ENCODE measurements at regions not wholly inside any gene's neighbourhood (a gene's known extent, or its start where the extent isn't known, plus 50 kb on each side); places are given as distances from the start of the nearest gene placed in this dataset.

DNA sequence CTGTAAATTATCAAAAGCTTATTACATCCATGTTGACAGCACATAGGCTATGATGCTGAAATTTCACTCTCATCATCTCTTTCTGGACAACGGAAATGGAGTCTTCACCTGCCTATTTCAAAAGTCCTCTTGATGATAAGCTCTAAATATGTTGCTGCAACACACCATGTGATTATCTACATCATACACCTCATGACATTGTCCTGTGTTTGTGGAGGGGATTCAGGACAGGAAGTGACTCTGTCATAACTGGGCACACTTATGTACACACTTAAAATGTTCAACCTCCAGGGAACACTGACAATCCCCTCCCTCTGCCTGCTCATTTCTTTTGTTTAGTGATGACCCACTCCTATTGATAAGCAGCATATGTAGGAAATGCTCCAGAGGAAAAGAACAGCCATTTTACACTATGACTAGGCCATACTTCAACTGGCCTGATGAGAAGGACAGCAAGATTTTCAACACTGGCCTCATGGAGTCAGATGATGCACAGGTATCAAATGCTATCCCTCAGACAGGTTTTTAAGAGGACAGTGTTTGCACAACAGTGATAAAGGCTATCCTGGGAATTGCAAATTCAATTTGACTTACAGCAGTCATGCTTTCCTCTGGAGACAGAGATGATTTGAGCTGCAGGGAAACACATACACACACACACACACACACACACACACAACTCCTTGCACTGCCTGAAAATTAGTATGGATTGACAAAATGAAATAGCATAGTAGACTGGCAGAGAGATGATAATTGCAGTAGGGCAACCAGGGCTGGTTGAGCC lies 163.3 kb upstream of the RASGEF1B start:
- Histone ChIP-seq H3K23ac (ENCODE audit: insufficient read length) (no peak overlapping the region), H2AK5ac (ENCODE audit: low read depth, low read length) (no peak overlapping the region), H3K27me3 (replicated peaks in 1 of 4; ENCODE audit: control insufficient read depth in 3 of 4, extremely low read depth in 1 of 4, insufficient read depth in 3 of 4, low read length in 3 of 4) (no peaks in the 10 kb centered on the region; a peak in 1 of 7 replicates), H3K9me3 (ENCODE audit: insufficient read depth in 2 of 2, low read depth in 1 of 2, low read length in 1 of 2) (no peaks in the 10 kb centered on the region), H4K91ac (replicated peaks; ENCODE audit: insufficient read length, low read length) (no peak overlapping the region), H3K9ac (replicated peaks in 1 of 4; ENCODE audit: extremely low read depth in 1 of 4, low read depth in 3 of 4, low read length in 3 of 4) (no peak overlapping the region), H2AFZ (ENCODE audit: low read length) (no peak overlapping the region), H3K79me2 (ENCODE audit: control insufficient read depth in 1 of 2, insufficient read depth in 2 of 2, low read length in 2 of 2) (no peaks in the 10 kb centered on the region), H2BK12ac (ENCODE audit: low read depth, low read length) (no peak overlapping the region), H3K36me3 (ENCODE audit: control insufficient read depth in 2 of 4, insufficient read depth in 4 of 4, low read length in 3 of 4) (no peaks in the 10 kb centered on the region), H2BK5ac (ENCODE audit: low read depth, low read length) (no peak overlapping the region), H3K14ac (ENCODE audit: insufficient read length) (no peak overlapping the region), H2BK20ac (ENCODE audit: low read length) (no peak overlapping the region), H3K4ac (replicated peaks; ENCODE audit: insufficient read length, low read depth, low read length) (no peak overlapping the region), H3K4me2 (ENCODE audit: insufficient read depth in 1 of 2, low read depth in 2 of 2, low read length in 2 of 2) (no peak overlapping the region), H3K27ac (ENCODE audit: low read depth, low read length) (no peak overlapping the region), H2BK120ac (replicated peaks; ENCODE audit: low read depth, low read length) (no peak overlapping the region), H3K18ac (ENCODE audit: extremely low read depth, low read length) (no peak overlapping the region), H3K4me1 (replicated peaks in 1 of 4; ENCODE audit: control insufficient read depth in 3 of 4, insufficient read depth in 4 of 4, low read length in 3 of 4) (peaks cover 0 to 4% (median 0%) of the 10 kb centered on the region in 4 experiments; a peak in 1 of 7 replicates), H3K23me2 (ENCODE audit: low read depth, low read length) (no peaks in the 10 kb centered on the region), H4K5ac (ENCODE audit: insufficient read length, low read depth, low read length) (no peak overlapping the region), H3K56ac (replicated peaks; ENCODE audit: insufficient read length, low read depth, low read length) (no peak overlapping the region), H2BK15ac (ENCODE audit: low read length) (no peak overlapping the region), H3K79me1 (ENCODE audit: low read depth, low read length) (no peaks in the 10 kb centered on the region), H4K20me1 (replicated peaks in 1 of 2; ENCODE audit: control insufficient read depth in 1 of 2, insufficient read depth in 2 of 2, low read length in 2 of 2) (no peaks in the 10 kb centered on the region), H3K4me3 (ENCODE audit: extremely low read depth in 1 of 4, insufficient read depth in 2 of 4, low read depth in 3 of 4, low read length in 4 of 4) (no peak overlapping the region), H4K8ac (ENCODE audit: extremely low read depth, insufficient read depth, low read length) (no peak overlapping the region)
- 100% methylated on average over 1 of the region's 1 CpG; no CpG with 5 or more reads in 1 of the 2 experiments for WGBS, 2 experiments (ENCODE audit: extremely low coverage in 1 of 2, insufficient coverage in 1 of 2, insufficient read length in 1 of 2, insufficient replicate concordance in 2 of 2, low coverage in 1 of 2, low lambda C conversion rate in 2 of 2, missing lambda C conversion rate in 1 of 2)
- DNase-seq (ENCODE audit: low read depth in 1 of 2, low spot score in 2 of 2) (no peak), FAIRE-seq (no peak)
- POLR2A ChIA-PET (ENCODE audit: partially characterized antibody): no interaction called here
- no peak for TF ChIP-seq CBX5 (IDR thresholded peaks at IDR 0.05; ENCODE audit: low read depth, low read length)
- TF ChIP-seq RBBP5 (IDR thresholded peaks at IDR 0.05; ENCODE audit: borderline replicate concordance, low read depth, low read length): no peak
- TF ChIP-seq POLR2AphosphoS5 (IDR thresholded peaks at IDR 0.05; ENCODE audit: low read depth, low read length): no peak
- TF ChIP-seq BACH1 (IDR thresholded peaks at IDR 0.05; ENCODE audit: low read length): no peak
- TF ChIP-seq MAFK (IDR thresholded peaks at IDR 0.05; ENCODE audit: low read depth, low read length): no peak
- CTCF ChIA-PET (ENCODE audit: partially characterized antibody): interaction anchor here (1.9 kb wide), 1 partner anchor 163 kb away, joined by 4 read pairs; the partner anchor contains the start of gene RASGEF1B

All from H1 (cell line).